GM21381 (cell line): ENCODE measurements at regions not wholly inside any gene's neighbourhood (a gene's known extent, or its start where the extent isn't known, plus 50 kb on each side); places are given as distances from the start of the nearest gene placed in this dataset.
"Not testable (repeated sequence)": the region's sequence is repeated elsewhere in the genome, so short reads cannot be mapped to it uniquely, and the experiment has no call there.

ENCODE experiments used
- ATAC-seq: cut with Tn5 transposase; IDR thresholded peaks from one replicate; pipeline ENCODE4 v1.9.1; 2021; ENCODE audit warnings: mild to moderate bottlenecking, moderate library complexity; ENCODE audit not compliant: unreplicated experiment

- no peak for ATAC-seq
Measured at GRCh38 chr3:147669077-147669476, 259.9 kb downstream of the ZIC1 start.

GRCh38 chr3:147672035-147672434 is 262.9 kb downstream of the ZIC1 start:
- no peak for ATAC-seq

- no peak for ATAC-seq
Measured at GRCh38 chr3:147672436-147672835, 263.3 kb downstream of the ZIC1 start.

GRCh38 chr3:147675761-147676160 is 266.6 kb downstream of the ZIC1 start:
- no peak for ATAC-seq

- no peak for ATAC-seq
Measured at GRCh38 chr3:147680837-147681483, 271.8 kb downstream of the ZIC1 start.

- ATAC-seq: no peak
Measured at GRCh38 chr3:147688868-147689267, 279.7 kb downstream of the ZIC1 start.

GRCh38 chr3:147699175-147699838 is 290.1 kb downstream of the ZIC1 start:
- ATAC-seq: no peak

GRCh38 chr3:147701195-147701594 is 292.0 kb downstream of the ZIC1 start:
- no peak for ATAC-seq

GRCh38 chr3:147702509-147702908 is 293.3 kb downstream of the ZIC1 start:
- ATAC-seq: no peak

- no peak for ATAC-seq
Measured at GRCh38 chr3:147705651-147706051, 296.5 kb downstream of the ZIC1 start.

GRCh38 chr3:147710753-147711152 is 301.6 kb downstream of the ZIC1 start:
- not testable (repeated sequence) for ATAC-seq

- no peak for ATAC-seq
Measured at GRCh38 chr3:147712357-147712756, 303.2 kb downstream of the ZIC1 start.

GRCh38 chr3:147712758-147713157 is 303.6 kb downstream of the ZIC1 start:
- not testable (repeated sequence) for ATAC-seq

- no peak for ATAC-seq
Measured at GRCh38 chr3:147713234-147714133, 304.3 kb downstream of the ZIC1 start.

GRCh38 chr3:147729641-147730040 is 320.5 kb downstream of the ZIC1 start:
- no peak for ATAC-seq

GRCh38 chr3:147730284-147730683 is 321.1 kb downstream of the ZIC1 start:
- ATAC-seq: no peak

GRCh38 chr3:147733217-147733616 is 324.1 kb downstream of the ZIC1 start:
- no peak for ATAC-seq

GRCh38 chr3:147735616-147736015 is 326.5 kb downstream of the ZIC1 start:
- no peak for ATAC-seq

GRCh38 chr3:147736226-147736625 is 327.1 kb downstream of the ZIC1 start:
- ATAC-seq: no peak

GRCh38 chr3:147737376-147737775 is 328.2 kb downstream of the ZIC1 start:
- no peak for ATAC-seq

- ATAC-seq: no peak
Measured at GRCh38 chr3:147740928-147741327, 331.8 kb downstream of the ZIC1 start.

GRCh38 chr3:147744967-147745366 is 335.8 kb downstream of the ZIC1 start:
- ATAC-seq: no peak
